CD8-positive, alpha-beta memory T cell (primary cell): ENCODE measurements at regions not wholly inside any gene's neighbourhood (a gene's known extent, or its start where the extent isn't known, plus 50 kb on each side); places are given as distances from the start of the nearest gene placed in this dataset.
A peak's percentile ranks its signal among the peaks of the same experiment; 100 is the strongest.

Experiments used
- CTCF ChIA-PET: fragments of 350-600 bp; sonication (Branson Sonifier 250); formaldehyde crosslinking; loops from one replicate; lab custom pipeline; 2021; ENCODE audit warnings: antibody characterized with exemption; lab: Charles Lee
- POLR2A ChIA-PET: fragments of 350-600 bp; sonication (Branson Sonifier 250); formaldehyde crosslinking; loops from one replicate; lab custom pipeline; 2021; ENCODE audit warnings: antibody characterized with exemption; lab: Charles Lee
- DNase-seq, 5 donors: peaks; one replicate each; pipeline versions ENCODE4 v3.0.0 to v3.0.0-alpha.2; 2020 to 2022; ENCODE audit warnings: mixed read lengths in 1 of 5
- H3K27ac ChIP-seq: one replicate; pipeline ENCODE4 v1.7.0; 2013; ENCODE audit warnings: low read depth, mild to moderate bottlenecking, low read length, moderate library complexity
- H3K27me3 ChIP-seq: 2 replicates; pipeline ENCODE4 v1.7.0; 2013; ENCODE audit warnings: low read length, mild to moderate bottlenecking; ENCODE audit not compliant: insufficient read depth, poor library complexity, severe bottlenecking
- H3K36me3 ChIP-seq: 2 replicates; pipeline ENCODE4 v1.7.0; 2013; ENCODE audit warnings: mild to moderate bottlenecking, low read length, moderate library complexity; ENCODE audit not compliant: insufficient read depth
- H3K4me1 ChIP-seq: 2 replicates; pipeline ENCODE4 v1.7.0; 2013; ENCODE audit warnings: mild to moderate bottlenecking, low read length, moderate library complexity; ENCODE audit not compliant: insufficient read depth
- H3K4me3 ChIP-seq: 2 replicates; pipeline ENCODE4 v1.7.0; 2013; ENCODE audit warnings: mild to moderate bottlenecking, low read length
- H3K9me3 ChIP-seq: 2 replicates; pipeline ENCODE4 v1.7.0; 2013; ENCODE audit warnings: mild to moderate bottlenecking, low read length
- H3K27ac Mint-ChIP-seq, 8 donors: one replicate each; pipeline ENCODE4 v1.8.0; 2020 to 2021; ENCODE audit warnings: mixed read lengths in 8 of 8, mild to moderate bottlenecking in 6 of 8, inconsistent platforms in 3 of 8, moderate library complexity in 3 of 8
- H3K27me3 Mint-ChIP-seq, 2 donors: one replicate each; pipeline ENCODE4 v1.8.0; 2020 to 2021; ENCODE audit warnings: mixed read lengths in 2 of 2, mild to moderate bottlenecking in 1 of 2, moderate library complexity in 1 of 2
- H3K36me3 Mint-ChIP-seq, 3 donors: one replicate each; pipeline ENCODE4 v1.8.0; 2020 to 2021; ENCODE audit warnings: mixed read lengths in 3 of 3, inconsistent platforms in 1 of 3, mild to moderate bottlenecking in 1 of 3
- H3K4me1 Mint-ChIP-seq, 3 donors: one replicate each; pipeline ENCODE4 v1.8.0; 2020 to 2021; ENCODE audit warnings: mixed read lengths in 3 of 3, inconsistent platforms in 1 of 3, mild to moderate bottlenecking in 1 of 3
- H3K4me3 Mint-ChIP-seq, 7 donors: one replicate each; pipeline ENCODE4 v1.8.0; 2020 to 2021; ENCODE audit warnings: mixed read lengths in 7 of 7, mild to moderate bottlenecking in 6 of 7, moderate library complexity in 4 of 7, inconsistent platforms in 2 of 7
- H3K9me3 Mint-ChIP-seq, 5 donors: one replicate each; pipeline ENCODE4 v1.8.0; 2020 to 2022; ENCODE audit warnings: mixed read lengths in 5 of 5, mild to moderate bottlenecking in 3 of 5, moderate library complexity in 2 of 5, inconsistent platforms in 1 of 5

GRCh38 chr2:121081701-121082100, 203.3 kb downstream of the TFCP2L1 start:
- Mint-ChIP-seq H3K9me3 (peaks cover 0 to 2% (median 0%) of the 10 kb centered on the region in 5 donors), H3K27me3 (peaks cover 14 to 25% of the 10 kb centered on the region in 2 donors), H3K4me1 (peaks cover 0 to 4% (median 3%) of the 10 kb centered on the region in 3 donors), H3K4me3 (no peak overlapping the region), H3K27ac (no peak overlapping the region), H3K36me3 (no peaks in the 10 kb centered on the region)
- H3K4me3 ChIP-seq, result no peak overlapping the region
- ChIA-PET POLR2A (no interaction called here), CTCF (no interaction called here)
- no peak overlapping the region for H3K27ac ChIP-seq
- DNase-seq, result no peak
- H3K4me1 ChIP-seq, result no peaks in the 10 kb centered on the region
- H3K36me3 ChIP-seq, result no peaks in the 10 kb centered on the region
- H3K27me3 ChIP-seq, result no peaks in the 10 kb centered on the region
- H3K9me3 ChIP-seq, result no peaks in the 10 kb centered on the region

- Mint-ChIP-seq H3K27me3 (peaks cover 10 to 22% of the 10 kb centered on the region in 2 donors), H3K27ac (no peak overlapping the region), H3K4me1 (no peaks in the 10 kb centered on the region), H3K36me3 (no peaks in the 10 kb centered on the region), H3K9me3 (peaks cover 0 to 2% (median 0%) of the 10 kb centered on the region in 5 donors), H3K4me3 (no peak overlapping the region)
- POLR2A ChIA-PET, result no interaction called here
- Histone ChIP-seq H3K4me3 (no peak overlapping the region), H3K36me3 (no peaks in the 10 kb centered on the region), H3K9me3 (no peaks in the 10 kb centered on the region), H3K27me3 (no peaks in the 10 kb centered on the region), H3K27ac (no peak overlapping the region), H3K4me1 (no peaks in the 10 kb centered on the region)
- no peak for DNase-seq
- CTCF ChIA-PET, result no interaction called here
These were observed 202.8 kb downstream of the TFCP2L1 start for GRCh38 chr2:121082191-121082590.

GRCh38 chr2:121084130-121084680, 200.8 kb downstream of the TFCP2L1 start:
- ChIA-PET POLR2A (no interaction called here), CTCF (no interaction called here)
- Mint-ChIP-seq H3K4me1 (no peaks in the 10 kb centered on the region), H3K4me3 (no peak overlapping the region), H3K27me3 (peaks cover 9 to 22% of the 10 kb centered on the region in 2 donors), H3K36me3 (no peaks in the 10 kb centered on the region), H3K27ac (no peak overlapping the region), H3K9me3 (peaks cover 0 to 2% (median 0%) of the 10 kb centered on the region in 5 donors)
- Histone ChIP-seq H3K36me3 (no peaks in the 10 kb centered on the region), H3K4me3 (no peak overlapping the region), H3K27ac (no peak overlapping the region), H3K27me3 (no peaks in the 10 kb centered on the region), H3K4me1 (no peaks in the 10 kb centered on the region), H3K9me3 (no peaks in the 10 kb centered on the region)
- DNase-seq, result no peak

- H3K4me1 Mint-ChIP-seq, result no peaks in the 10 kb centered on the region
- no peaks in the 10 kb centered on the region for H3K36me3 Mint-ChIP-seq
- H3K4me3 ChIP-seq, result no peak overlapping the region
- no peak overlapping the region for H3K4me3 Mint-ChIP-seq
- ChIA-PET POLR2A (no interaction called here), CTCF (interaction anchor here (1.0 to 1.2 kb wide), 2 partner anchors 8 to 10 kb away, joined by 3 read pairs; no protein-coding TSS in a partner anchor)
- H3K27me3 Mint-ChIP-seq, result peaks cover 9 to 12% of the 10 kb centered on the region in 2 donors
- no peaks in the 10 kb centered on the region for H3K36me3 ChIP-seq
- no peak overlapping the region for H3K27ac Mint-ChIP-seq
- DNase-seq, result no peak
- H3K9me3 ChIP-seq, result no peaks in the 10 kb centered on the region
- H3K9me3 Mint-ChIP-seq, result peaks cover 0 to 2% (median 0%) of the 10 kb centered on the region in 5 donors
- no peaks in the 10 kb centered on the region for H3K27me3 ChIP-seq
- H3K4me1 ChIP-seq, result no peaks in the 10 kb centered on the region
- no peak overlapping the region for H3K27ac ChIP-seq
These were observed 199.2 kb downstream of the TFCP2L1 start for GRCh38 chr2:121085801-121086200.

GRCh38 chr2:121086450-121086849, 198.6 kb downstream of the TFCP2L1 start:
- H3K36me3 ChIP-seq, result no peaks in the 10 kb centered on the region
- H3K4me3 Mint-ChIP-seq, result no peak overlapping the region
- H3K4me1 ChIP-seq, result no peaks in the 10 kb centered on the region
- no peaks in the 10 kb centered on the region for H3K9me3 ChIP-seq
- no peaks in the 10 kb centered on the region for H3K4me1 Mint-ChIP-seq
- H3K27me3 Mint-ChIP-seq, result peaks cover 4 to 12% of the 10 kb centered on the region in 2 donors
- no peak overlapping the region for H3K4me3 ChIP-seq
- H3K27ac ChIP-seq, result no peak overlapping the region
- no peak for DNase-seq
- ChIA-PET CTCF (interaction anchor here (1.0 to 1.5 kb wide), 3 partner anchors 9 to 12 kb away, joined by 3 read pairs; no protein-coding TSS in a partner anchor), POLR2A (no interaction called here)
- no peaks in the 10 kb centered on the region for H3K36me3 Mint-ChIP-seq
- no peaks in the 10 kb centered on the region for H3K27me3 ChIP-seq
- no peak overlapping the region for H3K27ac Mint-ChIP-seq
- H3K9me3 Mint-ChIP-seq, result peaks cover 0 to 4% (median 0%) of the 10 kb centered on the region in 5 donors

GRCh38 chr2:121087117-121087516, 197.9 kb downstream of the TFCP2L1 start:
- H3K4me1 Mint-ChIP-seq, result no peaks in the 10 kb centered on the region
- no peaks in the 10 kb centered on the region for H3K4me1 ChIP-seq
- POLR2A ChIA-PET, result no interaction called here
- no peak for DNase-seq
- no peaks in the 10 kb centered on the region for H3K36me3 ChIP-seq
- peak overlapping the region in 1 of 8 donors; percentile 41 for H3K27ac Mint-ChIP-seq
- no peak overlapping the region for H3K4me3 ChIP-seq
- H3K9me3 Mint-ChIP-seq, result peaks cover 0 to 4% (median 0%) of the 10 kb centered on the region in 5 donors
- no peaks in the 10 kb centered on the region for H3K27me3 ChIP-seq
- no peaks in the 10 kb centered on the region for H3K9me3 ChIP-seq
- no peaks in the 10 kb centered on the region for H3K36me3 Mint-ChIP-seq
- no peak overlapping the region for H3K27ac ChIP-seq
- no peak overlapping the region for H3K4me3 Mint-ChIP-seq
- peaks cover 3 to 12% of the 10 kb centered on the region in 2 donors for H3K27me3 Mint-ChIP-seq
- CTCF ChIA-PET, result interaction anchor here (1.2 to 1.5 kb wide), 2 partner anchors 10 to 13 kb away, joined by 3 read pairs; no protein-coding TSS in a partner anchor

GRCh38 chr2:121088251-121089165, 196.5 kb downstream of the TFCP2L1 start:
- no peaks in the 10 kb centered on the region for H3K36me3 ChIP-seq
- no peak overlapping the region for H3K4me3 ChIP-seq
- H3K4me3 Mint-ChIP-seq, result no peak overlapping the region
- ChIA-PET POLR2A (no interaction called here), CTCF (no interaction called here)
- H3K9me3 Mint-ChIP-seq, result peaks cover 0 to 4% (median 0%) of the 10 kb centered on the region in 5 donors
- no peaks in the 10 kb centered on the region for H3K36me3 Mint-ChIP-seq
- no peak overlapping the region for H3K27ac Mint-ChIP-seq
- no peaks in the 10 kb centered on the region for H3K4me1 ChIP-seq
- H3K9me3 ChIP-seq, result no peaks in the 10 kb centered on the region
- peaks cover 0 to 6% of the 10 kb centered on the region in 2 donors for H3K27me3 Mint-ChIP-seq
- H3K27ac ChIP-seq, result no peak overlapping the region
- no peaks in the 10 kb centered on the region for H3K27me3 ChIP-seq
- no peak for DNase-seq
- H3K4me1 Mint-ChIP-seq, result no peaks in the 10 kb centered on the region

- Mint-ChIP-seq H3K4me1 (no peaks in the 10 kb centered on the region), H3K9me3 (peaks cover 0 to 4% (median 0%) of the 10 kb centered on the region in 5 donors), H3K4me3 (no peak overlapping the region), H3K27ac (no peak overlapping the region), H3K36me3 (no peaks in the 10 kb centered on the region), H3K27me3 (peaks cover 0 to 6% of the 10 kb centered on the region in 2 donors)
- DNase-seq, result no peak
- no peaks in the 10 kb centered on the region for H3K27me3 ChIP-seq
- H3K9me3 ChIP-seq, result no peaks in the 10 kb centered on the region
- H3K27ac ChIP-seq, result no peak overlapping the region
- CTCF ChIA-PET, result no interaction called here
- H3K36me3 ChIP-seq, result no peaks in the 10 kb centered on the region
- no peaks in the 10 kb centered on the region for H3K4me1 ChIP-seq
- POLR2A ChIA-PET, result no interaction called here
- no peak overlapping the region for H3K4me3 ChIP-seq
These were observed 195.9 kb downstream of the TFCP2L1 start for GRCh38 chr2:121089166-121089510.
